Neural cell (in vitro differentiated cells): ENCODE measurements at regions not wholly inside any gene's neighbourhood (a gene's known extent, or its start where the extent isn't known, plus 50 kb on each side); places are given as distances from the start of the nearest gene placed in this dataset.

Experiments used
- H2AFZ ChIP-seq: fragments of 200-600, 300-800 bp; sonication (generic), shearing (Covaris generic); 2 replicates; pipeline ENCODE4 v1.6.0; 2014; ENCODE audit warnings: low read depth, mild to moderate bottlenecking, antibody characterized with exemption, low read length, moderate library complexity
- H3F3A ChIP-seq: fragments of 200-600 bp; shearing (Covaris generic); 2 replicates; pipeline ENCODE4 v1.6.1; 2016; ENCODE audit warnings: mild to moderate bottlenecking, moderate library complexity, mixed read lengths, antibody characterized with exemption, low read length; ENCODE audit not compliant: insufficient read depth, poor library complexity, severe bottlenecking
- H3K27ac ChIP-seq: fragments of 200-600, 300-800 bp; sonication (generic), shearing (Covaris generic); 2 replicates; pipeline ENCODE4 v1.5.1; 2014; ENCODE audit warnings: mild to moderate bottlenecking, low read length, moderate library complexity
- H3K27me3 ChIP-seq: fragments of 300-800, 200-600 bp; sonication (generic), shearing (Covaris generic); 2 replicates; pipeline ENCODE4 v1.6.0; 2014; ENCODE audit warnings: mild to moderate bottlenecking, low read depth, low read length, moderate library complexity; ENCODE audit not compliant: insufficient read depth
- H3K36me3 ChIP-seq: fragments of 300-800, 200-600 bp; sonication (generic), shearing (Covaris generic); 2 replicates; pipeline ENCODE4 v1.5.1; 2014; ENCODE audit warnings: mild to moderate bottlenecking, antibody characterized with exemption, low read length, moderate library complexity; ENCODE audit not compliant: insufficient read depth
- H3K4me2 ChIP-seq: fragments of 300-800, 200-600 bp; sonication (generic), shearing (Covaris generic); 2 replicates; pipeline ENCODE4 v1.6.0; 2014; ENCODE audit warnings: mild to moderate bottlenecking, low read length
- H3K4me3 ChIP-seq: fragments of 300-800, 200-600 bp; sonication (generic), shearing (Covaris generic); 2 replicates; pipeline ENCODE4 v1.5.1; 2014; ENCODE audit warnings: mild to moderate bottlenecking, low read length, moderate library complexity
- H3K79me2 ChIP-seq: fragments of 200-600 bp; shearing (Covaris generic); replicated peaks from 2 replicates; pipeline ENCODE4 v1.6.0; 2014; ENCODE audit warnings: mild to moderate bottlenecking, low read length, moderate library complexity; ENCODE audit not compliant: insufficient read depth
- H3K9ac ChIP-seq: fragments of 300-800, 200-600 bp; sonication (generic), shearing (Covaris generic); 2 replicates; pipeline ENCODE4 v1.6.1; 2016; ENCODE audit warnings: mild to moderate bottlenecking, low read length, mixed read lengths
- H3K9me2 ChIP-seq: fragments of 200-600 bp; shearing (Covaris generic); 2 replicates; pipeline ENCODE4 v1.6.1; 2016; ENCODE audit warnings: mild to moderate bottlenecking, low read length, mixed read lengths; ENCODE audit not compliant: insufficient read depth
- H3K9me3 ChIP-seq: fragments of 200-600, 300-800 bp; sonication (generic), shearing (Covaris generic); 2 replicates; pipeline ENCODE4 v1.6.1; 2016; ENCODE audit warnings: mild to moderate bottlenecking, mixed run types, low read length, moderate library complexity, mixed read lengths
- H4K20me1 ChIP-seq: fragments of 200-600 bp; shearing (Covaris generic); 2 replicates; pipeline ENCODE4 v1.6.1; 2016; ENCODE audit warnings: mild to moderate bottlenecking, mixed run types; ENCODE audit not compliant: insufficient read depth
- EP300 ChIP-seq: fragments of 450-650 bp; conservative IDR thresholded peaks from 2 replicates; pipeline ENCODE4 v1.6.1; 2014; ENCODE audit warnings: antibody characterized with exemption, mild to moderate bottlenecking, moderate library complexity; ENCODE audit not compliant: poor library complexity, severe bottlenecking
- EZH2 ChIP-seq: fragments of 200-600, 300-800 bp; shearing (Covaris generic), sonication (generic); IDR thresholded peaks from 2 replicates; pipeline ENCODE4 v1.6.1; 2014; ENCODE audit warnings: antibody characterized with exemption, low read length, borderline replicate concordance, mild to moderate bottlenecking; ENCODE audit not compliant: insufficient read depth, poor library complexity, severe bottlenecking
- MXI1 ChIP-seq: fragments of 450-650 bp; conservative IDR thresholded peaks from 2 replicates; pipeline ENCODE4 v1.6.1; 2014; ENCODE audit warnings: antibody characterized with exemption, mild to moderate bottlenecking; ENCODE audit not compliant: poor library complexity, severe bottlenecking
- POLR2AphosphoS5 ChIP-seq: IDR thresholded peaks from 2 replicates; pipeline ENCODE4 v1.6.1; 2012
- RAD21 ChIP-seq: fragments of 450-650 bp; conservative IDR thresholded peaks from 2 replicates; pipeline ENCODE4 v1.6.1; 2014; ENCODE audit warnings: antibody characterized with exemption, mild to moderate bottlenecking, moderate library complexity
- SMC3 ChIP-seq: fragments of 450-650 bp; conservative IDR thresholded peaks from 2 replicates; pipeline ENCODE4 v1.6.1; 2014; ENCODE audit warnings: antibody characterized with exemption, mild to moderate bottlenecking, moderate library complexity; ENCODE audit not compliant: poor library complexity
- TAF1 ChIP-seq: IDR thresholded peaks from 2 replicates; pipeline ENCODE4 v1.6.1; 2012; ENCODE audit warnings: low read depth
- TF ChIP-seq, protein P1 (sequence below): IDR thresholded peaks from 2 replicates; pipeline ENCODE4 v1.6.1; 2012; ENCODE audit warnings: borderline replicate concordance
- TF ChIP-seq, protein P2 (sequence below): fragments of 450-650 bp; IDR thresholded peaks from 2 replicates; pipeline ENCODE4 v1.5.1; 2014; ENCODE audit warnings: antibody characterized with exemption, mild to moderate bottlenecking, moderate library complexity; ENCODE audit not compliant: poor library complexity, severe bottlenecking

DNA sequence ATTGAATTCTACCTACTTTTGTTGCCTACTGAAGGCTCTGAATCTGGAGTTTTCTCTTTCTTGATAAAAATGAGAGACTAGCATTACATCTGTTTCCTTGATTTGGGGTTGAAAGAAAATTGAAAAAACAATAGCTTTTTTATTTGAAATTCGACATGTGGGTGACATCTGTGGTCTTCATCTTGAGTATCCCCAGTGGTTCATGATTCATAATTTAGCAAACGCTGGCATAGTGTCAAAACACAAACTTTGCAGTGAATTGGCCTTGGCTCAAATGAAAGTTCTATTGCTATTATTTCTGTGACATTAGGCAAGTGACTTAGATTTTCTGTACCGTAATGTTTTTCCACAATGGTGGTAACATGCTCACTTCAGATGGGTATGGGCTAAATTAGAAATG, 747.6 kb downstream of the PCDH7 start:
- no peak overlapping the region for H3K4me3 ChIP-seq
- TF ChIP-seq, protein P1, sequence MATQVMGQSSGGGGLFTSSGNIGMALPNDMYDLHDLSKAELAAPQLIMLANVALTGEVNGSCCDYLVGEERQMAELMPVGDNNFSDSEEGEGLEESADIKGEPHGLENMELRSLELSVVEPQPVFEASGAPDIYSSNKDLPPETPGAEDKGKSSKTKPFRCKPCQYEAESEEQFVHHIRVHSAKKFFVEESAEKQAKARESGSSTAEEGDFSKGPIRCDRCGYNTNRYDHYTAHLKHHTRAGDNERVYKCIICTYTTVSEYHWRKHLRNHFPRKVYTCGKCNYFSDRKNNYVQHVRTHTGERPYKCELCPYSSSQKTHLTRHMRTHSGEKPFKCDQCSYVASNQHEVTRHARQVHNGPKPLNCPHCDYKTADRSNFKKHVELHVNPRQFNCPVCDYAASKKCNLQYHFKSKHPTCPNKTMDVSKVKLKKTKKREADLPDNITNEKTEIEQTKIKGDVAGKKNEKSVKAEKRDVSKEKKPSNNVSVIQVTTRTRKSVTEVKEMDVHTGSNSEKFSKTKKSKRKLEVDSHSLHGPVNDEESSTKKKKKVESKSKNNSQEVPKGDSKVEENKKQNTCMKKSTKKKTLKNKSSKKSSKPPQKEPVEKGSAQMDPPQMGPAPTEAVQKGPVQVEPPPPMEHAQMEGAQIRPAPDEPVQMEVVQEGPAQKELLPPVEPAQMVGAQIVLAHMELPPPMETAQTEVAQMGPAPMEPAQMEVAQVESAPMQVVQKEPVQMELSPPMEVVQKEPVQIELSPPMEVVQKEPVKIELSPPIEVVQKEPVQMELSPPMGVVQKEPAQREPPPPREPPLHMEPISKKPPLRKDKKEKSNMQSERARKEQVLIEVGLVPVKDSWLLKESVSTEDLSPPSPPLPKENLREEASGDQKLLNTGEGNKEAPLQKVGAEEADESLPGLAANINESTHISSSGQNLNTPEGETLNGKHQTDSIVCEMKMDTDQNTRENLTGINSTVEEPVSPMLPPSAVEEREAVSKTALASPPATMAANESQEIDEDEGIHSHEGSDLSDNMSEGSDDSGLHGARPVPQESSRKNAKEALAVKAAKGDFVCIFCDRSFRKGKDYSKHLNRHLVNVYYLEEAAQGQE, result no peak
- TF ChIP-seq SMC3, result no peak
- TF ChIP-seq RAD21, result no peak
- TF ChIP-seq EZH2, result no peak
- no peak for TF ChIP-seq EP300
- TF ChIP-seq TAF1, result no peak
- no peak for TF ChIP-seq POLR2AphosphoS5
- TF ChIP-seq, protein P2, sequence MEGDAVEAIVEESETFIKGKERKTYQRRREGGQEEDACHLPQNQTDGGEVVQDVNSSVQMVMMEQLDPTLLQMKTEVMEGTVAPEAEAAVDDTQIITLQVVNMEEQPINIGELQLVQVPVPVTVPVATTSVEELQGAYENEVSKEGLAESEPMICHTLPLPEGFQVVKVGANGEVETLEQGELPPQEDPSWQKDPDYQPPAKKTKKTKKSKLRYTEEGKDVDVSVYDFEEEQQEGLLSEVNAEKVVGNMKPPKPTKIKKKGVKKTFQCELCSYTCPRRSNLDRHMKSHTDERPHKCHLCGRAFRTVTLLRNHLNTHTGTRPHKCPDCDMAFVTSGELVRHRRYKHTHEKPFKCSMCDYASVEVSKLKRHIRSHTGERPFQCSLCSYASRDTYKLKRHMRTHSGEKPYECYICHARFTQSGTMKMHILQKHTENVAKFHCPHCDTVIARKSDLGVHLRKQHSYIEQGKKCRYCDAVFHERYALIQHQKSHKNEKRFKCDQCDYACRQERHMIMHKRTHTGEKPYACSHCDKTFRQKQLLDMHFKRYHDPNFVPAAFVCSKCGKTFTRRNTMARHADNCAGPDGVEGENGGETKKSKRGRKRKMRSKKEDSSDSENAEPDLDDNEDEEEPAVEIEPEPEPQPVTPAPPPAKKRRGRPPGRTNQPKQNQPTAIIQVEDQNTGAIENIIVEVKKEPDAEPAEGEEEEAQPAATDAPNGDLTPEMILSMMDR, result no peak
- no peak for TF ChIP-seq MXI1

DNA sequence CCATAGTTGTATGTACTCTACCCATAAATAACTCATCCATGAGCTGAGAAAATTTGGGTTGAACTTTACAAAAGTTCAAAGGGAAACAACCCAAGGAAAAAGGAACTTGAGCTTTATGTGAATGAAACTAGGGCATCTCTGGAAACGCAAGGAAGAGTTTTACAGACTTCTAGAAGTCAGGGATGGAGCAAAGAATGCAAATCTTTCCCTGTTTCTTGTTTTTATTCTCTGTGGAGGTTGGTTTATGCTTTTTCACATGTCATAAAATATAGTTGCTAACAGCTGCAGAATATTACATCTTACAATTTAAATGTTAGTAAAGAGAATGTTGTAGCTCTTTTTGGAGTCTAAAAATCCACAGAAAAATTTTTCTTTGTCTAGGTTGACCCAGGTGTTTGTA, 754.1 kb downstream of the PCDH7 start:
- Histone ChIP-seq H3K9ac (no peak overlapping the region), H3K79me2 (no peaks in the 10 kb centered on the region), H3K9me2 (no peaks in the 10 kb centered on the region), H3K4me2 (no peak overlapping the region), H3K36me3 (no peaks in the 10 kb centered on the region), H3K9me3 (no peaks in the 10 kb centered on the region), H3F3A (no peaks in the 10 kb centered on the region), H4K20me1 (no peaks in the 10 kb centered on the region), H2AFZ (no peak overlapping the region), H3K4me3 (no peak overlapping the region), H3K27me3 (no peaks in the 10 kb centered on the region), H3K27ac (no peak overlapping the region)
- TF ChIP-seq RAD21 (no peak), EP300 (no peak), TAF1 (no peak)
- TF ChIP-seq, protein P2, result no peak

More for the DNA sequence above, 747.6 kb downstream of the PCDH7 start:
- H3K9me3 ChIP-seq, result no peaks in the 10 kb centered on the region
- no peak overlapping the region for H3K4me2 ChIP-seq
- no peaks in the 10 kb centered on the region for H3K36me3 ChIP-seq
- no peak overlapping the region for H2AFZ ChIP-seq
- H3K9ac ChIP-seq, result no peak overlapping the region
- H3K79me2 ChIP-seq, result no peaks in the 10 kb centered on the region
- H4K20me1 ChIP-seq, result no peaks in the 10 kb centered on the region
- no peaks in the 10 kb centered on the region for H3F3A ChIP-seq
- no peaks in the 10 kb centered on the region for H3K27me3 ChIP-seq
- H3K9me2 ChIP-seq, result no peaks in the 10 kb centered on the region
- H3K27ac ChIP-seq, result no peak overlapping the region
